ENCODE measurements at regions not wholly inside any gene's neighbourhood (a gene's known extent, or its start where the extent isn't known, plus 50 kb on each side); places are given as distances from the start of the nearest gene placed in this dataset.

DNA sequence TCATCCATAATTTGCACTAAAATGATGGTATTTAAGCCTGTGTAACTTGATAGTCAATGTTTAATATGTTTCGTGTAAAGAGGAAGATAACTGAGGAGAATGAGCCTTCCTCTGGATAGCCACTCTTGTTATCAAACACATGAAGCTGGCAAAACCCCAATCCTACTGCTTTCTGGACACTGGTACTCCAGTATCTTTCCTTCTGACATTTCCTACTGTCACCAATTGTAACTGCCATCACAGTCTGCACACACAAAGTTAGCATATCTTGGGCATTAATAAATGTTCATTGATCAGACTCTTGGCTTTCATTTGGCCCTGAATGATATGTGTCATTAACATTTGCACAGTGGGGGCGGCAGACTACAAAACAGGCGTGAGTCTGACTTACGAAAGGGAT lies 419.1 kb downstream of the TMA16 start:
- intact Hi-C loops (cut with micrococcal nuclease), result no loop called here
- Mint-ChIP-seq H3K4me3 (no peak overlapping the region), H3K9me3 (no peaks in the 10 kb centered on the region)

DNA sequence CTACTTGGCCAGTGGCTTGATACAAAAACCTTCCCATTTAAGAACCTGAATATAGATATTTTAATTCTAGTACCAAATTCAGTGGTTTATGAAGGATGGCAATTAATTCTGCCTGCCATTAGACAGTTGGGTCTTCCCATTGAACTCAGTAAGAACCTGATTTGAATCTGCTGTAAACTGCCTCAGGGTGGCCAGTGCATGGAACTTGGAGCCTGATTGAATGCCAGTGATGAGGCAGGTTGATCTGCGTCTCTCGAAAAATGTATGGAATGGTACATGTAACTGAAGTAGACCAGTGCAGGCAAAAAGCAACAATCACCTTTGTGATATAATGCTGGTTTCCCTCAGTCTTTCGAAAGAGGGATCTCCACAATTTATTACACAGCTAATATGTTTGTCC lies 421.4 kb downstream of the TMA16 start:
- no peaks in the 10 kb centered on the region for H3K36me3 Mint-ChIP-seq (ENCODE audit: low read depth)
- H3K4me1 Mint-ChIP-seq (ENCODE audit: low read depth), result no peaks in the 10 kb centered on the region
- no peak overlapping the region for H3K4me3 Mint-ChIP-seq
- no peak for DNase-seq
- CTCF ChIA-PET, result no interaction called here
- intact Hi-C loops (cut with micrococcal nuclease), result no loop called here
- H3K27ac Mint-ChIP-seq, result no peak overlapping the region
- H3K9me3 Mint-ChIP-seq, result no peaks in the 10 kb centered on the region
- no peaks in the 10 kb centered on the region for H3K27me3 Mint-ChIP-seq (ENCODE audit: low read depth)

More for the DNA sequence above, 419.1 kb downstream of the TMA16 start:
- Mint-ChIP-seq H3K27ac (no peak overlapping the region), H3K36me3 (ENCODE audit: low read depth) (no peaks in the 10 kb centered on the region), H3K4me1 (ENCODE audit: low read depth) (no peaks in the 10 kb centered on the region), H3K27me3 (ENCODE audit: low read depth) (no peaks in the 10 kb centered on the region)
- DNase-seq, result no peak
- CTCF ChIA-PET, result no interaction called here

DNA sequence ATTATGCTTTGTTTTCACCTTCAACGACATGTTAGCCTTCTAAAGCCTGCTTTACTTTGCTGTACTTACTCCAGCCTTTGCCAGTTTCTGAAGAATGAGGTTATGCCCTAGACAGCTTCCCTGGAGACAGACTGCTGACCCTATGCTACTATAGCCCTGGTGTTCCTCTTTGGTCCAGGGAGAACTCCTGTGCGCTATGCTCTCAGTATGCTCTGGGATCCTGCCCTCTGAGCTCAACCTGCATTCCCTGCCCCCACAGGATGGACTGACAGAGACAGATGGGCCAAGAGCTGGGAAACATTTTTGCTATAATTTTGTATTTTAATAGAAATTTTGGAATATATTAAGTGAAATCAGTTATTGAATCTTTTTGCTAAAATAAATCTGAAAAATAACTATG lies 425.9 kb downstream of the TMA16 start:
- CTCF ChIA-PET, result no interaction called here
- H3K9me3 Mint-ChIP-seq, result no peaks in the 10 kb centered on the region
- H3K27me3 Mint-ChIP-seq (ENCODE audit: low read depth), result no peaks in the 10 kb centered on the region
- peaks cover 4% of the 10 kb centered on the region for H3K4me1 Mint-ChIP-seq (ENCODE audit: low read depth)
- no peak for DNase-seq
- intact Hi-C loops (cut with micrococcal nuclease), result no loop called here
- no peak overlapping the region for H3K27ac Mint-ChIP-seq
- H3K4me3 Mint-ChIP-seq, result no peak overlapping the region
- no peaks in the 10 kb centered on the region for H3K36me3 Mint-ChIP-seq (ENCODE audit: low read depth)

DNA sequence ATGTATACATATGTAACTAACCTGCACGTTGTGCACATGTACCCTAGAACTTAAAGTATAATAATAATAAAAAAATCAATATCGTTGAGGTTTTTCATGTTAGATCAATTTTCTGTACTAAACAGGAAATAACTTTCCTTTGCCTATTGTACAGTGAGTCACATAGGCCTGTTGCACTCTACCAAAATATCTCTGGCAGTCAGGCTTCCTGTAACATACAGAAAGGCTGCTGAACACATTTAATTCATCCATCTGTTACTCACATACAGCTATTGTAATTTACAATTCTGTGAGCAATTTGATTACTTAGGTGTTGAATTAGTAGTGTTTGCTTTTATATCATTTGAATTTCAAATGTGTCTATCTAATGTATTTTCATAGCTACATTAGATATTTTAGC lies 427.8 kb downstream of the TMA16 start:
- CTCF ChIA-PET, result no interaction called here
- Mint-ChIP-seq H3K4me3 (no peak overlapping the region), H3K9me3 (no peaks in the 10 kb centered on the region), H3K4me1 (ENCODE audit: low read depth) (peaks cover 4% of the 10 kb centered on the region), H3K27me3 (ENCODE audit: low read depth) (no peaks in the 10 kb centered on the region), H3K36me3 (ENCODE audit: low read depth) (no peaks in the 10 kb centered on the region), H3K27ac (no peak overlapping the region)
- no peak for DNase-seq
- intact Hi-C loops (cut with micrococcal nuclease), result no loop called here

DNA sequence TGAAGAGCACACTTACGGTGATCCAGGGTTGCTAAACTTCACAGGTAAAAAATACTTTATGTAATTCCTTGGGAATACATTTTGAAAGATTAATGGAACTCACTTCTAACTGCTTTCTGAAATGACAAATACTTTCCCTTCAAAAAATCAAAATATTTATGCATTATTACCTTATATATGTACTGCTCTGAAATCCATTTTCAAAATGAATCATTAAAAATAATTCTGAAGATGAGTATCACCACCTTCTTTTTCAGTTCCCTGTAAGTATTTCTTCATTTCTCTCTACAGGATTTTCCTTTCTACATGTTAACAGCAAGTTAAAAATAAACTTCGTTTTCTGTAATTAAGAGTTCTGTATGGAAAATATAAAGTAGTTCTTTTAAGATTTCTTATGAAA lies 428.6 kb downstream of the TMA16 start:
- intact Hi-C loops (cut with micrococcal nuclease), result no loop called here
- Mint-ChIP-seq H3K27ac (no peak overlapping the region), H3K27me3 (ENCODE audit: low read depth) (no peaks in the 10 kb centered on the region), H3K4me3 (no peak overlapping the region), H3K36me3 (ENCODE audit: low read depth) (no peaks in the 10 kb centered on the region), H3K9me3 (no peaks in the 10 kb centered on the region), H3K4me1 (ENCODE audit: low read depth) (peaks cover 4% of the 10 kb centered on the region)
- CTCF ChIA-PET, result no interaction called here
- DNase-seq, result no peak

DNA sequence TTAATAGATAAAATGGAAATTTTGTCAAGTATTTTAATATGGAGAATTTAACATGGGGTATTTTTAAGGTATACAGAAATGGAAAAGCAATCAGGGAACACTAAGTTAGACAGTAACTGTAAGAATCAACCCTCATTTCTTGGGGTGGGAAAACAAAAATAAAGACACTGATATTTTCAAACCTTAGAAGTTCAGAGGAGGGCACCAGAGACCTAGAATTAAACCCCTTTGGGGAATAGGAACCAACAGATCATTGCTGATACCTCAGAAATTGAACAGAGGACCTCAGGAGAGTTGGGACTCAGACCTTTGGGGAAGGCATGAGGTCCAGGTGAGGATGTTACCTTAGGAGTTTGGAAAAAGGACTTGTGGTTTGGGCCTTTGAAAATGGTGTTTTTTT lies 435.6 kb downstream of the TMA16 start:
- CTCF ChIA-PET, result no interaction called here
- no peak overlapping the region for H3K27ac Mint-ChIP-seq

DNA sequence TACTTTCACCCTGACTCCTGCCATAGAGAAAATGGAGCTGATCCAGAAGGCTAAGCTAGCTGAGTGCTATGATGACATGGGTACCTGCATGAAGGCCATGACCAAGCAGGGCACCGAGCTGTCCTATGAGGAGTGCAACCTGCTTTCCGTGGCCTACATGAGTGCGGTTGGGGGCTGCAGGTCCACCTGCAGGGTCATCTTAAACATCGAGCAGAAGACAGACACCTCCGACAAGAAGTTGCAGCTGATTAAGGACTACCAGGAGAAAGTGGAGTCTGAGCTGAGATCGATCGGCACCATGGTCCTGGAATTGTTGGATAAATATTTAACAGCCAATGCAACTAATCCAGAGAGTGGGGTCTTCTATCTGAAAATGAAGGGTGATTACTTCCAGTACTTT lies 438.0 kb downstream of the TMA16 start:
- DNase-seq, result no peak
- H3K9me3 Mint-ChIP-seq, result no peaks in the 10 kb centered on the region
- no peak overlapping the region for H3K4me3 Mint-ChIP-seq
- intact Hi-C loops (cut with micrococcal nuclease), result no loop called here
- no peaks in the 10 kb centered on the region for H3K36me3 Mint-ChIP-seq (ENCODE audit: low read depth)
- CTCF ChIA-PET, result no interaction called here
- no peaks in the 10 kb centered on the region for H3K4me1 Mint-ChIP-seq (ENCODE audit: low read depth)
- no peak overlapping the region for H3K27ac Mint-ChIP-seq
- H3K27me3 Mint-ChIP-seq (ENCODE audit: low read depth), result no peaks in the 10 kb centered on the region

More for the DNA sequence above, 435.6 kb downstream of the TMA16 start:
- Mint-ChIP-seq H3K4me3 (no peak overlapping the region), H3K4me1 (ENCODE audit: low read depth) (no peaks in the 10 kb centered on the region), H3K36me3 (ENCODE audit: low read depth) (no peaks in the 10 kb centered on the region), H3K27me3 (ENCODE audit: low read depth) (no peaks in the 10 kb centered on the region), H3K9me3 (no peaks in the 10 kb centered on the region)
- DNase-seq, result no peak
- intact Hi-C loops (cut with micrococcal nuclease), result no loop called here

DNA sequence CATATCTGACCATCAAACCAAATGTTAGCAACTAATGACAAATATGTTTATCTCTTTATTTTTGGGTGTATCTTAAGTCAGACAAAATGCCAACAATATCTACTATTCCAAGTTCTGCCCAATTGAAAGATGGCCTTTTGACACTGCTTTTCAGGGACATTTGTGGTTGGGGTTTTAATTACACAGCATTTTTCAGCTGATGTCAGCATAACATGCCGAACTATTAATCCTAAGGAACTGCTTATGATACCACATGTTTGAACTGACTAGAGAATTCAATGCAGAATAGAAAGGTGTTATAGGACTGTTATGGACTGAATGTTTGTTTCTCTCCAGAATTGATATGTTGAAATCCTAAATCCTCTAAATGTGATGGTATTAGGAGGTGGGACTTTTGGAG lies 445.1 kb downstream of the TMA16 start:
- no peaks in the 10 kb centered on the region for H3K9me3 Mint-ChIP-seq
- no peaks in the 10 kb centered on the region for H3K27me3 Mint-ChIP-seq (ENCODE audit: low read depth)
- H3K4me3 Mint-ChIP-seq, result no peak overlapping the region
- no peaks in the 10 kb centered on the region for H3K36me3 Mint-ChIP-seq (ENCODE audit: low read depth)
- no peak overlapping the region for H3K27ac Mint-ChIP-seq
- intact Hi-C loops (cut with micrococcal nuclease), result no loop called here
- DNase-seq, result no peak
- CTCF ChIA-PET, result no interaction called here
- no peaks in the 10 kb centered on the region for H3K4me1 Mint-ChIP-seq (ENCODE audit: low read depth)

DNA sequence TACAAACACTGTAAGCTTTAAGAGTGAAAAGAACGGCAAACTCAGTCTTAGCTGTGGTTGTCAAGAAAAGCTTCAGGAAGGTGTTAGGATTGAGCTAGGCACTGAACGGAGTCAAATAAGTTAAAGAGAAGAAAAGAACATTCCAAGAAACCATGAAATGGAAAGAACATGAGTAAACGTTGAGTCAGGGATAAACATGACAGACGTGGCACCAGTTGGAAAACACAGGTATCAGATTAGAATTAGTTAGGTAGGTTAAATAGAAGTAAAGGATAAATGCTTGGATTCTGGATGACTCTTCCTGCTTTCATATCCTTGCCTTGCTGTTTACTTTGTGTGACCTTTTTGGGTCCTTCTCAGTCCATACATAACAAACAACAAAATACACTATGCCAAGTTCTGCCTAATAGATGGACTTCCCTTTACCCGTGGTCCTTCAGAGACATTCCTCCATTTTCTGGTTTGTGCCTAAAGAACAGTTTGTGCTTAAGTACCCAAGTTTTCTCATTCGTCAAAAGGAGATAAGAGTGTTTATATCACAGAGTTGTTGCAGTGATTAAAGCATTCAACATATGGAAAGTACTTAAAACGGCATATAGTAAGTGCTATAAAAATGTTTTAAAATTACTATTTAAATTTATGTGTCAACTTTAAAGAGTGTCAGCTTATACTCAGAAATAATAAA lies 446.9 kb downstream of the TMA16 start:
- intact Hi-C loops (cut with micrococcal nuclease), result no loop called here
- CTCF ChIA-PET, result no interaction called here
- H3K9me3 Mint-ChIP-seq, result no peaks in the 10 kb centered on the region
- H3K4me3 Mint-ChIP-seq, result no peak overlapping the region
- H3K36me3 Mint-ChIP-seq (ENCODE audit: low read depth), result no peaks in the 10 kb centered on the region
- H3K27ac Mint-ChIP-seq, result no peak overlapping the region
- no peaks in the 10 kb centered on the region for H3K27me3 Mint-ChIP-seq (ENCODE audit: low read depth)
- no peak for DNase-seq
- H3K4me1 Mint-ChIP-seq (ENCODE audit: low read depth), result no peaks in the 10 kb centered on the region

DNA sequence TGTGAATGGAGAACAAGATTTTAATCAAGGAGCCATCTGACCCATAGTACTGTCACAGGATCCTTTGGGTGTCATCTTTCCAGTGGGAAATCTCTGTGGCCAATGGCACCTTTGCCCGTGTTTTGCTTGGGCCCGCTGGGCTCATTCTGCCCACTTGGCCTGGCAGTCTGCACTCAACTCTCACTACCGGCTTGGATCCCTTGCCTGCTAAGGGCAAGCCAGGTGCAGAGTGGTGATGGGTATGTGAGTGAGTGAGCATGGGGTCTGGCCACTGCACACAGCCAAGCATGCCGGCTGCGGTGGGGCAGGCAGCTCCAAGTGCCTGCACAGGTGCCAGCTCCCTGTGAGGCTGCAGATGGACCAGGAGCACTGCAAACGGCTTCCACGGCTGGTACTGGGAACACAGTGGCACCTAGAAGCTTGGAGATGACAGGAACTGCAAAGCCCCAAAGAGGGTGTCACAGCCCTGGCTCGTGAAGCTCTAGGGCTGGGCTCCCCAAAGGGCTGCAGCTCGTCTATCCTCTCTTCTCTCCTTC lies 454.5 kb downstream of the TMA16 start:
- Mint-ChIP-seq H3K4me3 (no peak overlapping the region), H3K27me3 (ENCODE audit: low read depth) (no peaks in the 10 kb centered on the region), H3K4me1 (ENCODE audit: low read depth) (no peaks in the 10 kb centered on the region), H3K9me3 (no peaks in the 10 kb centered on the region), H3K36me3 (ENCODE audit: low read depth) (no peaks in the 10 kb centered on the region), H3K27ac (no peak overlapping the region)
- intact Hi-C loops (cut with micrococcal nuclease), result no loop called here
- no peak for DNase-seq
- CTCF ChIA-PET, result interaction anchor here (1.2 to 1.5 kb wide), 2 partner anchors 14 kb away, joined by 3 to 4 read pairs; no protein-coding TSS in a partner anchor

DNA sequence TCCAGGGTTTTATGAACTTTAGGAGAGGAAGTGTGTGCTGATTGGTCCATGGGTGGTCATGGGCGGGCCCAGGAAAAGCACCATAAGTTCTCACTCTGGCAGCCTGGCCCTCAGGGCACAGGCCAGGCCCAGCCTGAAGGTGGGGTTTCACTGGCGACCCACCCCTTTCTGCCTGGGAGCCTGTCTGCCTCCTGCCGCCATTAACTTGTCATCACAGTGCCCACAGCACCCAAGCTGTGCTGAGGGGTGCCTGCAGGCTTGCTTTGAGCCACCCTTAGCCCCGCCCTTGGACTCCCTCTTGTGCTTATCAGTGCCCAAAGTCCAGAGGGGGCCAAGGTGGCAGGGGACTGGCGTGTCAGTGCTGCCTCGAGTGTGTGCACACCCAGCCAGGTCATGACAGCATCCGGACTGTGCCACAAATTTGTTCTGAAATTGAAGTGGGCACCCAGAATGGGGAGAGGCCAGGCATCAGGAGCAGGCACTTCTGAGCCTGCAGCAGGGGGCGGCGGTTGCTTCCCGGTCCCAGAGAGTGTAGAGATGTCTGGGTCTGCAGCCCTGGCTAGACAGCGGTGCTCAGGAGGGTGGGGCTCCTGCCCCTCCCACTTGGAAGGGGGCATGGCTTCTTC lies 455.6 kb downstream of the TMA16 start:
- CTCF ChIA-PET, result interaction anchor here (1.2 to 1.5 kb wide), 2 partner anchors 13 to 15 kb away, joined by 3 to 4 read pairs; no protein-coding TSS in a partner anchor
- Mint-ChIP-seq H3K36me3 (ENCODE audit: low read depth) (no peaks in the 10 kb centered on the region), H3K9me3 (no peaks in the 10 kb centered on the region), H3K4me3 (no peak overlapping the region), H3K27ac (no peak overlapping the region), H3K27me3 (ENCODE audit: low read depth) (no peaks in the 10 kb centered on the region), H3K4me1 (ENCODE audit: low read depth) (no peaks in the 10 kb centered on the region)
- intact Hi-C loops (cut with micrococcal nuclease), result no loop called here
- DNase-seq, result no peak

DNA sequence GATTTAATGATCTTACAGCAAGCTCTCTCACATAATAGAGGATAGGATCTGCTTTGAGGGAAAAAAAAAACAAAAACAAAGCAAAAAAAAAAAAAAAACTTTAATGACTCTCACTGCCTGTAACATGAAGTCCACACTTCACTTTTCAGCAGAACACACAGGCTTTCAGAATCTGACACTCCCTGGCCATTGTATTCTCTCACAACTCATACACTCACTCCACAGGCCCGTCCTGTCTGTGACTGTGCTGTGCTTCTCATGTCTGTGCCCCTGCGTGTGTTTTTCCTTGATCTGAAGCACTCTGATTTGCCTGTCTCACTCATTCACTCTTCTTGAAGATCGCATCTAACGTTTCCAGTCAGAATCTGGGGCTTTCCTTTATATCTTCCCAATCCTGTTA lies 460.8 kb downstream of the TMA16 start:
- no peak for DNase-seq
- H3K4me3 Mint-ChIP-seq, result no peak overlapping the region
- no peak overlapping the region for H3K27ac Mint-ChIP-seq
- H3K36me3 Mint-ChIP-seq (ENCODE audit: low read depth), result no peaks in the 10 kb centered on the region
- H3K9me3 Mint-ChIP-seq, result no peaks in the 10 kb centered on the region
- CTCF ChIA-PET, result no interaction called here
- no peaks in the 10 kb centered on the region for H3K27me3 Mint-ChIP-seq (ENCODE audit: low read depth)
- intact Hi-C loops (cut with micrococcal nuclease), result no loop called here
- H3K4me1 Mint-ChIP-seq (ENCODE audit: low read depth), result no peaks in the 10 kb centered on the region

DNA sequence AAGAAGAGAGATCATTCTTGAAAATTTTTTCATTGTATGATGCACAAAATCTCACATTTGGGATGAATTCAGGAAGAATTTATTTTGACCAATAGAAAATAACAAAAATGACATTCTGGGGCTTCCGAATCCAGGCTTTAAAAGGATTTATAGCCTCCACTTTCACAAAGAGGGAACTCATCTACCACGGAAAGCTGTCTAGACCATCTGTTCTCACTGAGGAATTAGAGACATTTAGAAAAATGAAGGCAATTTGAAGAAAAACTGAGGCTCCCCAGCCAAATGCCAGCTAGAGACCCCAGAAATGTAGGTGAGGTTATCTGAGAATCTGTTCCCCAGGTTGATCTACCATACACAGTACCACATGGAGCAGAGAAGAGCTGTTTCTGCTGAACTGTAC lies 464.3 kb downstream of the TMA16 start:
- Mint-ChIP-seq H3K4me1 (ENCODE audit: low read depth) (no peaks in the 10 kb centered on the region), H3K4me3 (no peak overlapping the region), H3K36me3 (ENCODE audit: low read depth) (no peaks in the 10 kb centered on the region), H3K27ac (no peak overlapping the region), H3K9me3 (no peaks in the 10 kb centered on the region), H3K27me3 (ENCODE audit: low read depth) (no peaks in the 10 kb centered on the region)
- DNase-seq, result no peak
- intact Hi-C loops (cut with micrococcal nuclease), result no loop called here
- CTCF ChIA-PET, result interaction anchor here (0.9 kb wide), 1 partner anchor 13 kb away, joined by 3 read pairs; no protein-coding TSS in a partner anchor
